ENCODE measurements at regions not wholly inside any gene's neighbourhood (a gene's known extent, or its start where the extent isn't known, plus 50 kb on each side); places are given as distances from the start of the nearest gene placed in this dataset.

DNA sequence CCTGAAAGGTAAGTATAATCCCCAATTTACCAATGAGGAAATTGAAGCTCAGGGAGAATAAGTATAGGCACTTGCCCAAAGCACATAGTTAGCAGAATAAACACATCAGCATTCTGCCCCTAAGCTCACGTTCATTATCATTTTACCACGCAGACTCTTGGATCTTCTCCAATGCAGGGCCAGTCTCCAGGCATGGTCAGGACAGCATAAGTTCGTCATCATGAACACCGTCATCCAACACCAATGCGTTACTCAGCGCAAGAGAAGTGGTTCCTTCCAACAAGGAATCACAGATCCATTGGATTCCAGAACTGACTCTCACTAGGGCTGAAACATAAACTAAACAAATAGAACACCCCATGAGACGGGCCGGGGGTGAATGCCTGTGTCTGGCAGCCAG is 86.5 kb upstream of the GPM6B start:
- no peak for DNase-seq (ENCODE audit: low read depth in 2 of 2)

DNA sequence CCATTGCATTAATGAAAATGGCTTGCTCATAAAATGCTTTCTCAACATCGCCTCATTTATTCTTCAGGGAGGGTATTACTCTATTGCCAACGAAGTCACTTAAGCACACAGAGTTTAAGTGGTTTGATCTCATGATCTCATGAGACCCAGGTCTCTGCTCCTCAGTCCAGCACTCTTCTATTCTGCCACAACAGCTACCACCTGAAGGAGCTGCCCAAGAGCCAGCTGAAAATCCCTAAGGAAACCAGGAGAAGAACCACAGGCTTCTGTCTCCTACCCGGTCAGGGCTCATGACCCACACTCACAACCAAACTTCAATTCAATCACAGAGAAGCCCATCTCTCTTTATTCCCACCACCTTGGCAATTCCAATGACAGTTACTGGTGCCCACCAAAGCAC is 85.5 kb upstream of the GPM6B start:
- no peak for DNase-seq (ENCODE audit: low read depth in 2 of 2)

DNA sequence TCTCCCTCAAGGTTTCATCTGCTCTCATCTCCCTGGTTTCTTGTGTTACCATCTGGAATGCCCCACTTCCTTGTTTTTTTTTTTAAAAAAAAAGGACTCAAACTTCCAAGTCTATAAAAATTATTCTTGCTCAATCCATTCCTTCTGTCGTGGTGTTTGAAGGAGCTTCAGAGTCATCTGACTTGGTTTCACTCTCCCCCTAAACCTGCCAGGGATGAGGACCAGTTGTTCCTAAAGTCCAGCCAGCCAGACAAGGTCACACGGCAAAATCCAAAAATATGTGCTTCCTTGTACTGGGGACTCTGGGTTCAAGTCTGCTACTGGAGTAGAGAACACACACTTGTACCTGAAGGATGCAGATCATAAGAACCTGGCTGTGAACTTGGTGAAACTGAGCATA is 84.5 kb upstream of the GPM6B start:
- no peak for DNase-seq (ENCODE audit: low read depth in 2 of 2)

GRCh38 chrX:13900351-13900750 is 83.5 kb upstream of the GPM6B start:
- no peak for DNase-seq (ENCODE audit: low read depth in 2 of 2)

DNA sequence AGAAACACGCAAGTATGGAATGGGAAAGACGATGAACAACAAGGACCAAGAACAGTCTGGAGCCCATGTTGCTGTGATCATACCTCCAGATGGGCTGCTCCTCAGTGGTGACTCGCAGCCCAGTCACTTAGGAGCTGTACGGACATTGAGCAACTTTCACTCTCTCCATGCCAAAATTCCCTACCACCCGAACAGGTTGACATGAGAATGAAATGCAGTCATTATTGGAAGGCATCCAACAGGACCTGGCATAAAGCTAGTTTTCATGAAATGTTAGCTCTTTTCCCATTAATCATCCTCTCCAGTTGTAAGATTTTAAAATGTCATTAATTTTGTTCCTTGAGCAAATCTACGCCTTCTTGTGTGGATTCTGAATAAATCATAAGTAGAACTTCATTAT is 82.7 kb upstream of the GPM6B start:
- DNase-seq (ENCODE audit: low read depth in 2 of 2): no peak

DNA sequence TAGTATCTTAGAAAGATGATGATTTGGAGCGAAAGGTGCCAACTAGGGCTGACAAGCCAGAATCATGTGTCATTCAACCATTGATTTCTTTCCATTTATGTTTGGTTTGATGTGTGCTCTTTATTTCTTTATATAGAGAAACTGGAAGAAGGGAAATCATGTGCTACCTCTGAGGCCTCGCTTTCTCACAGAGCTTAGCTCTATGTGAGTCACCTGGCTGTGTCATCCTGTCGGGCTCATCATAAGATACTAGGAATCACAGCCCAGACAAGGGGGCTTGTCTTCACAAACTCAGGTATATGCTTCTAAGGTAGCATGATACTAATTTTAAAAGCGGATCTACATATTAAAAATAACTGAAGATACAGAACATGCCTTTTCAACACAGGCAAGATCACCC is 81.7 kb upstream of the GPM6B start:
- DNase-seq (ENCODE audit: low read depth in 2 of 2): peak in 1 of 2 donors; percentile 0

GRCh38 chrX:13898083-13898482 is 81.2 kb upstream of the GPM6B start:
- DNase-seq (ENCODE audit: low read depth in 2 of 2): no peak

DNA sequence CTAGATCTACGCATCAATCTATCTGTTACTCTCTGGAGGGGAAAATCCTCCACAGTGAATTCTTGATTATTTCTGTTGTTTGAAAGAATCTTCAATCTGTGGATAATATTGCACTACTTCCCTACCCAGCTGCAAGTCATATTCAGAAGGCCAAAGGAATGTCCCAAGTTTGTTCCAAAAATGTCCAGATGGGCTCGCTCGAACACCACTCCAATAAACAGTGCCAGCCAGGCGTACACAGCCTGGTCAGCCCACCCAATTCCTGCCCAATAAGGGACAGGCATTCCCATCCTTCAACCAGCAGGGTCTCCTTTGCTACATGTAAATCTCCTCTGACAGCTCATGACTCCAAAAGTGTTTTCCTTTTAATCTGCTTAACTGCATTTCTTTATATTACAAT is 80.7 kb upstream of the GPM6B start:
- DNase-seq (ENCODE audit: low read depth in 2 of 2): no peak

GRCh38 chrX:13894888-13895565 is 78.1 kb upstream of the GPM6B start:
- DNase-seq (ENCODE audit: low read depth in 2 of 2): no peak

- no peak for DNase-seq (ENCODE audit: low read depth in 2 of 2)
These were observed 76.9 kb upstream of the GPM6B start for GRCh38 chrX:13893826-13894225.

GRCh38 chrX:13892856-13893255 is 76.0 kb upstream of the GPM6B start:
- no peak for DNase-seq (ENCODE audit: low read depth in 2 of 2)

- DNase-seq (ENCODE audit: low read depth in 2 of 2): no peak
These were observed 74.7 kb upstream of the GPM6B start for GRCh38 chrX:13891377-13892140.

DNA sequence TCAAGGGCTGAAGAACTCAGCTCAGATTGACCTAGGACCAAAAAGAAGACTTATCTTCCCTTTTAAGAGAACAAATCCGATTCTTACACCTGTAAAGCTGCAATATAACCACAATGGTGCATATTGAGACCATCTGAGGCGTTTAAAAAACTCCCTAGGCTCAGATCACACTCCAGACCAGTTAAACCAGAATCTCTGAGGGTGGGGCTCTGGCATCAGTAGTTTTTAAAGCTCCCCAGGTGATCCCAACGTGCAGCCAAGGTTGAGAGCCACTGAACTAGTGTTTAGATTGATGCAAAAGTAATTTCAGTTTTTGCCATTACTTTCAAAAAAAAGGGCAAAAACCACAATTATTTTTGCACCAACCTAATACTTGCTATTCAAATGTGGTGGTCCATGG is 73.9 kb upstream of the GPM6B start:
- no peak for DNase-seq (ENCODE audit: low read depth in 2 of 2)

- DNase-seq (ENCODE audit: low read depth in 2 of 2): no peak
These were observed 71.4 kb upstream of the GPM6B start for GRCh38 chrX:13888284-13888683.

GRCh38 chrX:13885591-13885990 is 68.7 kb upstream of the GPM6B start:
- DNase-seq (ENCODE audit: low read depth in 2 of 2): no peak

DNA sequence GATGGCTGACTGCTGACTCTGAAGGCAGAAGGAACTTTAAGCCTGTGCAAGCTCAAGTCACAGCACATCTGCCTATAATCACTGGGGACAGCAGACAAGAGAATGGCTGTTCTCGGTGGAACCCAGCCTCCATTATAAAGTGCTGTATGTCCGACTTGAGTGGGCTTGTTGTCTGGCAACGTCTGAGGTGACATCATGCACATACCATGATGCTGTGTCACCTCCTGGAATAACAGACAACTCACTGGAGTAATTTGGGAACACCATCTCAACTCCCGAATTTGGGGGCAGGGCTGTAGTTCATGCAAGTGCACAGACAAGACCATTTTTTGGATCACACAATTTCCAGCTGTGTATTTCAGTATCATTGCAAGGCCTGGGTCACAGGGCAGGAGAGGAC is 59.8 kb upstream of the GPM6B start:
- no peak for DNase-seq (ENCODE audit: low read depth in 2 of 2)

DNA sequence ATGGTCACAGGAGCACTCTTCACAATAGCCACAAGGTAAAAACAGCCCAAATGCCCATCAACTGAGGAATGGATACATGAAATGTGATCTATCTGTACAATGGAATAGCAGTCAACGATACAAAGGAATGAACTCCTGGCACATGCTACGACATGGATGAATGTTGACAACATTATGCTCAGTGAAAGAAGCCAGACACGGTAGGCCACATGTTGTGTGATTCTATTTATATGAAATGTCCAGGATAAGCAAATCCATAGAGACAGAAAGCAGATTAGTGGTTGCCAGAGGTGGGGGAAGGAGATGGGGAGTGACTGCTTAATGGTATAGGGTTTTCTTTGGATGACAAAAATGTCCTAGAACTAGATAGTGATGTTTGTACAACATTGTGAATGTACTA is 58.7 kb upstream of the GPM6B start:
- DNase-seq (ENCODE audit: low read depth in 2 of 2): no peak

- no peak for DNase-seq (ENCODE audit: low read depth in 2 of 2)
These were observed 51.7 kb upstream of the GPM6B start for GRCh38 chrX:13868591-13868990.
